H1 (cell line): ENCODE measurements at regions not wholly inside any gene's neighbourhood (a gene's known extent, or its start where the extent isn't known, plus 50 kb on each side); places are given as distances from the start of the nearest gene placed in this dataset.

ENCODE experiments used
- CTCF ChIA-PET: fragments of 300-600 bp; sonication (Branson Sonifier 250); formaldehyde crosslinking; loops from one replicate; lab custom pipeline; 2021; ENCODE audit not compliant: partially characterized antibody; lab: Charles Lee
- POLR2A ChIA-PET: fragments of 300-600 bp; sonication (Branson Sonifier 250); formaldehyde crosslinking; loops from one replicate; lab custom pipeline; 2021; ENCODE audit warnings: inconsistent platforms; ENCODE audit not compliant: partially characterized antibody; lab: Charles Lee
- DNase-seq, 2 experiments: peaks; one replicate each; pipeline versions ENCODE4 v3.0.0 to v3.0.0-alpha.2; 2010 to 2022; ENCODE audit warnings: low spot score in 2 of 2, low read depth in 1 of 2, mixed read lengths in 1 of 2
- FAIRE-seq: peaks from 2 replicates; lab custom pipeline; 2011; peaks lifted over from hg19 to GRCh38; lab: Jason Lieb, UNC
- H2AFZ ChIP-seq: 2 replicates; pipeline ENCODE4 v1.8.1; 2012; ENCODE audit warnings: low read length, inconsistent platforms
- H2AK5ac ChIP-seq: 2 replicates; pipeline ENCODE4 v1.6.1; 2013; ENCODE audit warnings: low read depth, low read length
- H2BK120ac ChIP-seq: replicated peaks from 2 replicates; pipeline ENCODE3; 2013; ENCODE audit warnings: low read depth, low read length, inconsistent platforms
- H2BK12ac ChIP-seq: 2 replicates; pipeline ENCODE4 v1.6.1; 2013; ENCODE audit warnings: low read depth, low read length
- H2BK15ac ChIP-seq: 2 replicates; pipeline ENCODE4 v1.6.1; 2013; ENCODE audit warnings: low read length
- H2BK20ac ChIP-seq: 2 replicates; pipeline ENCODE4 v1.6.1; 2013; ENCODE audit warnings: low read length
- H2BK5ac ChIP-seq: 2 replicates; pipeline ENCODE4 v1.6.1; 2013; ENCODE audit warnings: low read depth, low read length
- H3K14ac ChIP-seq: 2 replicates; pipeline ENCODE4 v1.6.1; 2013; ENCODE audit warnings: inconsistent platforms; ENCODE audit not compliant: insufficient read length
- H3K18ac ChIP-seq: 2 replicates; pipeline ENCODE4 v1.6.1; 2013; ENCODE audit warnings: low read length; ENCODE audit errors: extremely low read depth
- H3K23ac ChIP-seq: 2 replicates; pipeline ENCODE4 v1.6.1; 2013; ENCODE audit warnings: inconsistent platforms; ENCODE audit not compliant: insufficient read length
- H3K23me2 ChIP-seq: 2 replicates; pipeline ENCODE4 v1.6.1; 2013; ENCODE audit warnings: low read depth, low read length
- H3K27ac ChIP-seq: 2 replicates; pipeline ENCODE4 v1.6.1; 2011; ENCODE audit warnings: low read depth, low read length, inconsistent platforms
- H3K27me3 ChIP-seq, 4 experiments: replicated peaks in 1 of 4; 1 replicate in 1 of 4; 2 replicates in 3 of 4; pipeline versions ENCODE4 v1.6.1 to v1.8.1; 2011 to 2013; ENCODE audit warnings: low read length in 3 of 4, mild to moderate bottlenecking in 3 of 4, inconsistent platforms in 2 of 4, mixed read lengths in 2 of 4, moderate library complexity in 1 of 4; ENCODE audit not compliant: control insufficient read depth in 3 of 4, insufficient read depth in 3 of 4; ENCODE audit errors: extremely low read depth in 1 of 4
- H3K36me3 ChIP-seq, 4 experiments: 2 replicates each; pipeline versions ENCODE4 v1.6.1 to v1.8.1; 2011 to 2013; ENCODE audit warnings: mild to moderate bottlenecking in 4 of 4, low read length in 3 of 4, moderate library complexity in 2 of 4, control low read depth in 1 of 4, inconsistent platforms in 1 of 4; ENCODE audit not compliant: insufficient read depth in 4 of 4, control insufficient read depth in 2 of 4
- H3K4ac ChIP-seq: replicated peaks from 2 replicates; pipeline ENCODE3; 2013; ENCODE audit warnings: low read length, low read depth, mixed read lengths, inconsistent platforms; ENCODE audit not compliant: insufficient read length
- H3K4me1 ChIP-seq, 4 experiments: replicated peaks in 1 of 4; 1 replicate in 1 of 4; 2 replicates in 3 of 4; pipeline versions ENCODE4 v1.6.1 to v1.8.1; 2011 to 2013; ENCODE audit warnings: low read length in 3 of 4, inconsistent platforms in 2 of 4, mixed read lengths in 1 of 4; ENCODE audit not compliant: insufficient read depth in 4 of 4, control insufficient read depth in 3 of 4
- H3K4me2 ChIP-seq, 2 experiments: 2 replicates each; pipeline versions ENCODE4 v1.6.1 to v1.8.1; 2011 to 2013; ENCODE audit warnings: low read depth in 2 of 2, low read length in 2 of 2, control low read depth in 1 of 2, inconsistent platforms in 1 of 2, mild to moderate bottlenecking in 1 of 2; ENCODE audit not compliant: insufficient read depth in 1 of 2
- H3K4me3 ChIP-seq, 4 experiments: fragments of 200-600, 300-600 bp in 1 of 4; sonication (generic), shearing (Covaris generic), sonication (Bioruptor Twin) in 1 of 4; 2 replicates each; pipeline versions ENCODE4 v1.5.1 to v1.8.1; 2011 to 2016; ENCODE audit warnings: low read length in 4 of 4, low read depth in 3 of 4, control low read depth in 2 of 4, inconsistent platforms in 2 of 4, mild to moderate bottlenecking in 2 of 4, mixed read lengths in 1 of 4, moderate library complexity in 1 of 4; ENCODE audit not compliant: insufficient read depth in 2 of 4; ENCODE audit errors: extremely low read depth in 1 of 4
- H3K56ac ChIP-seq: replicated peaks from 2 replicates; pipeline ENCODE3; 2013; ENCODE audit warnings: low read depth, mild to moderate bottlenecking, mixed read lengths, low read length, inconsistent platforms; ENCODE audit not compliant: insufficient read length
- H3K79me1 ChIP-seq: 2 replicates; pipeline ENCODE4 v1.6.1; 2013; ENCODE audit warnings: low read depth, low read length, control low read depth
- H3K79me2 ChIP-seq, 2 experiments: 2 replicates each; pipeline versions ENCODE4 v1.6.1 to v1.8.1; 2012 to 2013; ENCODE audit warnings: low read length in 2 of 2, mild to moderate bottlenecking in 2 of 2, inconsistent platforms in 1 of 2; ENCODE audit not compliant: insufficient read depth in 2 of 2, control insufficient read depth in 1 of 2
- H3K9ac ChIP-seq, 4 experiments: replicated peaks in 1 of 4; 1 replicate in 1 of 4; 2 replicates in 3 of 4; pipeline versions ENCODE4 v1.6.1 to v1.8.1; 2011 to 2013; ENCODE audit warnings: low read depth in 3 of 4, low read length in 3 of 4, control low read depth in 2 of 4, mild to moderate bottlenecking in 2 of 4, moderate library complexity in 2 of 4, inconsistent platforms in 1 of 4; ENCODE audit errors: extremely low read depth in 1 of 4
- H3K9me3 ChIP-seq, 2 experiments: 2 replicates each; pipeline versions ENCODE4 v1.6.1 to v1.8.1; 2012 to 2013; ENCODE audit warnings: mild to moderate bottlenecking in 2 of 2, moderate library complexity in 2 of 2, control low read depth in 1 of 2, inconsistent platforms in 1 of 2, low read depth in 1 of 2, low read length in 1 of 2, mixed read lengths in 1 of 2; ENCODE audit not compliant: insufficient read depth in 2 of 2
- H4K20me1 ChIP-seq, 2 experiments: replicated peaks in 1 of 2; 2 replicates each; pipeline versions ENCODE3 to v1.8.1; 2011 to 2013; ENCODE audit warnings: inconsistent platforms in 2 of 2, low read length in 2 of 2, mild to moderate bottlenecking in 1 of 2; ENCODE audit not compliant: insufficient read depth in 2 of 2, control insufficient read depth in 1 of 2
- H4K5ac ChIP-seq: 2 replicates; pipeline ENCODE4 v1.6.1; 2013; ENCODE audit warnings: low read length, low read depth, mixed read lengths, inconsistent platforms; ENCODE audit not compliant: insufficient read length
- H4K8ac ChIP-seq: 2 replicates; pipeline ENCODE4 v1.8.0; 2013; ENCODE audit warnings: mild to moderate bottlenecking, moderate library complexity, low read length, inconsistent platforms; ENCODE audit not compliant: insufficient read depth; ENCODE audit errors: extremely low read depth
- H4K91ac ChIP-seq: replicated peaks from 2 replicates; pipeline ENCODE3; 2013; ENCODE audit warnings: low read length, mixed read lengths, inconsistent platforms; ENCODE audit not compliant: insufficient read length
- CHD1 ChIP-seq: IDR thresholded peaks from 2 replicates; pipeline ENCODE4 v1.6.1; 2012; ENCODE audit warnings: low read depth, low read length, improper control_type of control experiment
- KDM5A ChIP-seq: fragments of 200-600 bp; IDR thresholded peaks from 2 replicates; pipeline ENCODE4 v1.7.1; 2012; ENCODE audit warnings: mild to moderate bottlenecking, low read length, inconsistent platforms, mixed read lengths
- SP2 ChIP-seq: IDR thresholded peaks from 2 replicates; pipeline ENCODE4 v1.6.1; 2012; ENCODE audit warnings: mild to moderate bottlenecking, low read length, inconsistent platforms
- TBP ChIP-seq: IDR thresholded peaks from 2 replicates; pipeline ENCODE4 v1.6.1; 2011; ENCODE audit warnings: low read depth, low read length, improper control_type of control experiment
- USF2 ChIP-seq: IDR thresholded peaks from 2 replicates; pipeline ENCODE4 v1.6.1; 2011; ENCODE audit warnings: low read length, improper control_type of control experiment

- no peak overlapping the region for H2BK15ac ChIP-seq
- no peak overlapping the region for H2BK12ac ChIP-seq
- no peak overlapping the region for H2AFZ ChIP-seq
- no peak overlapping the region for H3K27ac ChIP-seq
- H3K36me3 ChIP-seq = no peaks in the 10 kb centered on the region
- H2AK5ac ChIP-seq = no peak overlapping the region
- H3K9me3 ChIP-seq = no peaks in the 10 kb centered on the region
- H4K20me1 ChIP-seq = no peaks in the 10 kb centered on the region
- H3K79me1 ChIP-seq = no peaks in the 10 kb centered on the region
- no peak for FAIRE-seq
- no peak overlapping the region for H3K4ac ChIP-seq
- no peak overlapping the region for H2BK5ac ChIP-seq
- no peak overlapping the region for H3K9ac ChIP-seq
- H4K5ac ChIP-seq = no peak overlapping the region
- H4K91ac ChIP-seq = no peak overlapping the region
- H3K23me2 ChIP-seq = no peaks in the 10 kb centered on the region
- no peak overlapping the region for H3K14ac ChIP-seq
- H3K18ac ChIP-seq = no peak overlapping the region
- no peak overlapping the region for H3K4me2 ChIP-seq
- H3K79me2 ChIP-seq = no peaks in the 10 kb centered on the region
- H2BK120ac ChIP-seq = no peak overlapping the region
- CTCF ChIA-PET = no interaction called here
- TF ChIP-seq SP2 = no peak
- TF ChIP-seq TBP = no peak
- TF ChIP-seq USF2 = no peak
- no peak for TF ChIP-seq CHD1
- TF ChIP-seq KDM5A = no peak
- TF ChIP-seq, all 59 proteins: peak for 0
- DNase-seq = no peak
- POLR2A ChIA-PET = no interaction called here
- Histone ChIP-seq H3K27me3 (no peaks in the 10 kb centered on the region), H3K23ac (no peak overlapping the region), H3K4me3 (no peak overlapping the region), H2BK20ac (no peak overlapping the region), H3K4me1 (no peaks in the 10 kb centered on the region), H4K8ac (no peak overlapping the region), H3K56ac (no peak overlapping the region)
These were observed 1102.3 kb upstream of the SEL1L start for GRCh38 chr14:82635915-82636314.
